ENCODE measurements at regions not wholly inside any gene's neighbourhood (a gene's known extent, or its start where the extent isn't known, plus 50 kb on each side); places are given as distances from the start of the nearest gene placed in this dataset.

DNA sequence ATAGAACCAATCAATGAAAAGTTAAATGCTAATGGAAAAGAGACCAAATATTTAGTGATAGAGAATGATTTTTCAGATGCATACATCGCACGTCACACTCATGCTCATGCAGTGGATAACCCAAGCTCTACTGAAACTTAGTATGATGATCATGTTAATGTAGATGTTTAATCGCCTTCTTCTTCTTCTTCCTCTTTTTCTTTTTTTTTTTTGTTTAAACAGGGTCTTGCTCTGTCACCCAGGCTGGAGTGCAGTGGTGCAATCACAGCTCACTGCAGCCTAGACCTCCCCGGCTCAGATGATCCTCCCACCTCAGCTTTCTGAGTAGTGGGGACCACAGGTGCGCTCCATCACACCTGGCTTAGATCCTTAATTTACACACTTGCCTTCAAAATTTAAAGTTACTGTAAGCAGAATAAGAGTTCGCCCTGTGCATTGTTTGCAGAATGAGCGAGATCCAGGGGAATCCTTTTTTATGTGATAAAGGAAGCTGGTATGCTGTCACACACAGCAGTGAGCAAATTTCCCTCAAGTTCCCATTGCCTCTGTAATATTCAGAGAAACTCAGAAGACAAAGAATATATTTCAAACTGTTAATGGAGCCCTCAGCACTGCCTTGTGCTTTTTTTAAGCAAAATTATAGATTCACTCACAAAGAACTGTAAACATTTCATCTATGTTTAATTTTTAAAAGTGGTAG lies 194.2 kb upstream of the SGK1 start:
- H3K4me1 Mint-ChIP-seq (ENCODE audit: low read depth): peaks cover 48% of the 10 kb centered on the region

DNA sequence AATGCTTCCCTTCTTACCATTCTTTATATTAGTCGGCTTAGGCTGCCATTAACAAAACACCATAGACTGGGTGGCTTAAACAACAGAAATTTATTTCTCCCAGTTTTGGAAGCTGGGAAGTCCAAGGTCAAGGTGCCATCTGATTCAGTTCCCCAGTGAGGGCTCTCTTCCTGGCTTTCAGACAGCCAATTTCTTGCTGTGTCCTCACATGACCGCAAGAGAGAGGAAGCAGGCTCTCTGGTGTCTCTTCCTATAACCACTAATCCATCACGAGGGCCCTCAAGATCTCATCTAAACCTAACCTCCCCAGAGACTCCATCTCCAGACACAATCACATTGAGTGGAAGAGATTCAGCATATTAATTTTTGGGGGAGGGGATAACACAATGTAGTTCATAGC lies 193.0 kb upstream of the SGK1 start:
- TF ChIP-seq, protein P1, sequence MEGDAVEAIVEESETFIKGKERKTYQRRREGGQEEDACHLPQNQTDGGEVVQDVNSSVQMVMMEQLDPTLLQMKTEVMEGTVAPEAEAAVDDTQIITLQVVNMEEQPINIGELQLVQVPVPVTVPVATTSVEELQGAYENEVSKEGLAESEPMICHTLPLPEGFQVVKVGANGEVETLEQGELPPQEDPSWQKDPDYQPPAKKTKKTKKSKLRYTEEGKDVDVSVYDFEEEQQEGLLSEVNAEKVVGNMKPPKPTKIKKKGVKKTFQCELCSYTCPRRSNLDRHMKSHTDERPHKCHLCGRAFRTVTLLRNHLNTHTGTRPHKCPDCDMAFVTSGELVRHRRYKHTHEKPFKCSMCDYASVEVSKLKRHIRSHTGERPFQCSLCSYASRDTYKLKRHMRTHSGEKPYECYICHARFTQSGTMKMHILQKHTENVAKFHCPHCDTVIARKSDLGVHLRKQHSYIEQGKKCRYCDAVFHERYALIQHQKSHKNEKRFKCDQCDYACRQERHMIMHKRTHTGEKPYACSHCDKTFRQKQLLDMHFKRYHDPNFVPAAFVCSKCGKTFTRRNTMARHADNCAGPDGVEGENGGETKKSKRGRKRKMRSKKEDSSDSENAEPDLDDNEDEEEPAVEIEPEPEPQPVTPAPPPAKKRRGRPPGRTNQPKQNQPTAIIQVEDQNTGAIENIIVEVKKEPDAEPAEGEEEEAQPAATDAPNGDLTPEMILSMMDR (IDR thresholded peaks at IDR 0.05): no peak
- DNase-seq: no peak
- Mint-ChIP-seq H3K27ac (no peak overlapping the region), H3K9me3 (no peaks in the 10 kb centered on the region), H3K36me3 (ENCODE audit: low read depth) (no peaks in the 10 kb centered on the region), H3K27me3 (ENCODE audit: insufficient read depth) (no peaks in the 10 kb centered on the region), H3K4me1 (ENCODE audit: low read depth) (peaks cover 36% of the 10 kb centered on the region), H3K4me3 (no peak overlapping the region)

More for the DNA sequence above, 194.2 kb upstream of the SGK1 start:
- TF ChIP-seq, protein P1 (IDR thresholded peaks at IDR 0.05): no peak
- Mint-ChIP-seq H3K9me3 (no peaks in the 10 kb centered on the region), H3K36me3 (ENCODE audit: low read depth) (no peaks in the 10 kb centered on the region), H3K4me3 (no peak overlapping the region), H3K27ac (no peak overlapping the region), H3K27me3 (ENCODE audit: insufficient read depth) (no peaks in the 10 kb centered on the region)
- no peak for DNase-seq

DNA sequence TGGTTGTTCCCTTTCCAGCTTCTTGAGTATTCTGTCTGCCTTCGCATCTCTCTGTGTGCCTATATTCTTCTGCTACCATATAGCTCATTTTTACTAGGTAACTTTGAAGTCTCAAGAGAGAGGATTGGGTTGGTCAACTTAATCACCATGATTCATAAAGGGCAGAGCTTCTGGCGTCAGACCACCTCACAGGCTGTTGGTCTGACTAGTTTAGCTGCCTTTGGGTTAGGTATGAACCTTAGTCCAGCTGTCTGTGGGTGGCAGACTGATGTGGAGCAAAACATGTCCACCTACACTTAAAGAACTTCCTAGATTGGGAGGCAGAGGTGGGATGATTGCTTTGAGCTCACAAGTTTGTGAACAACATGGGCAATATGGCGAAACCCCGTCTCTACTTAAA lies 192.2 kb upstream of the SGK1 start:
- Mint-ChIP-seq H3K4me1 (ENCODE audit: low read depth) (peaks cover 36% of the 10 kb centered on the region), H3K36me3 (ENCODE audit: low read depth) (no peaks in the 10 kb centered on the region), H3K4me3 (no peak overlapping the region), H3K27me3 (ENCODE audit: insufficient read depth) (no peaks in the 10 kb centered on the region), H3K9me3 (no peaks in the 10 kb centered on the region), H3K27ac (no peak overlapping the region)
- TF ChIP-seq, protein P1 (IDR thresholded peaks at IDR 0.05): no peak
- DNase-seq: no peak

DNA sequence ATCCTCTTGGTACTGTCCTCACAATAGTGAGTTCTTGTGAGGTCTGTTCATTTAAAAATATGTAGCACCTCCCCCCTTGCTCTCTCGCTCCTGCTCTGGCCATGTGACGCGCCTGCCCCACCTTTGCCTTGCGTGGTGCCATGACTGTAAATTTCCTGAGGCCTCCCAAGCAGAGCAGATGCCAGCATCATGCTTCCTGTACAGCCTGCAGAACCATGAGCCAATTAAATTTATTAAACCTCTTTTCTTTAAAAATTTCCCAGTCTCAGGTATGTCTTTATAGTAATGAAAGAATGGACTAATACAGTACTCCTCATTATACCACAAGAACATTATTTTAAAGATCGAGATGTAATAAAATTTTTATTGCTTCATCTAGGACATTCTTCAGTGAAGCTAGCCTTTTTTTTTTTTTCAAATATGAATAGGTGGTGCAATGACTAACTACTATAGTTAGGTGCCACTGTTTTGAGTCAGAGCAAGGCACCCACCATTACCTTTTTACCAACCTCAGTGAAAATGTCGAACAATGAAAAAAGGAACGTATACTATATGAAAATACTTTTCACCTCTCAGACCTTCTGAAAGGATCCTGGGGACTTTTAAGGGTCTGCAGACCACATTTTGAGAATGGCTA lies 191.1 kb upstream of the SGK1 start:
- TF ChIP-seq, protein P1 (IDR thresholded peaks at IDR 0.05): no peak
- Mint-ChIP-seq H3K9me3 (no peaks in the 10 kb centered on the region), H3K27ac (no peak overlapping the region), H3K27me3 (ENCODE audit: insufficient read depth) (no peaks in the 10 kb centered on the region), H3K36me3 (ENCODE audit: low read depth) (no peaks in the 10 kb centered on the region), H3K4me1 (ENCODE audit: low read depth) (peaks cover 38% of the 10 kb centered on the region), H3K4me3 (no peak overlapping the region)
- no peak for DNase-seq

DNA sequence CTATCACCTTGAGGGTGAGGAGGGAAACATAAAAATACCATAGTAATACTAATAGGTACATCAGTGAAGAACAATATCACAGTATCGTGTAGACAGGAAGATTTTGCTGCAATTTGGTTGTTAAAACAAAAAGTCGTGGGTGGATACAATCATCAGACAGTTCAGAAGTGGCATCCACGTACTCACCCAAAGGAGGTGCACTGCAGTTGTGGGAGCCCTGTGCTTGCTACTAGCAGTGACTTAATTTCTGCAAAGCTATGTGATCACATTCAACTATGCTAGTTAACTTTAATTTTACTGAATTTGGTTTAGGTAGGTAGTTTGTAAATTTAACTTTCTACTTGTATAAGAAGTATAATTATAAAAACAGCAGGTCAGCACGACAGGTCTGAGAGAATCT lies 188.2 kb upstream of the SGK1 start:
- no peak overlapping the region for H3K4me3 Mint-ChIP-seq
- H3K27ac Mint-ChIP-seq: no peak overlapping the region
- DNase-seq: no peak
- H3K27me3 Mint-ChIP-seq (ENCODE audit: insufficient read depth): no peaks in the 10 kb centered on the region
- no peaks in the 10 kb centered on the region for H3K9me3 Mint-ChIP-seq
- TF ChIP-seq, protein P1 (IDR thresholded peaks at IDR 0.05): no peak
- H3K36me3 Mint-ChIP-seq (ENCODE audit: low read depth): no peaks in the 10 kb centered on the region
- peaks cover 25% of the 10 kb centered on the region for H3K4me1 Mint-ChIP-seq (ENCODE audit: low read depth)

Measured in HFFc6 (cell line).